ENCODE measurements at regions not wholly inside any gene's neighbourhood (a gene's known extent, or its start where the extent isn't known, plus 50 kb on each side); places are given as distances from the start of the nearest gene placed in this dataset.

DNA sequence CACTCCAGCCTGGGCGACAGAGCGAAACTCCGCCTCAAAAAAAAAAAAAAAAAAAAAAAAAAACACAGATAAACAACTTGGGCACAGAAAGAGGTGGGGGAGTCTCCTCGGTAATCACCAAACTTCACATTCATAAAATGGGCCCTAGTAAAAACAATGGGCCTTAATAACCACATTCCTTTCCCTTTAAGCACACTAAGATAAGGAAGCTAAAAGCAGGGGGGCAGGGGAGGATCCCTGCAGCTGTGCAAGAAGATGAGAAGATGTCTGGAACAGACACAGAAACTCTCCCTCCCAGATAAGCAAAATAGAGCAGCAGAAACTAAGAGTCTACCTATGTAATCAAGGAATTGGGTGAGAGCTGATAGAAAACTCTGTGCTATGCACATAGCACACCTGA lies 111.2 kb upstream of the FAM174A start:
- H3K9ac ChIP-seq (ENCODE audit: low read length): no peak overlapping the region
- H3K36me3 ChIP-seq (ENCODE audit: control insufficient read depth in 1 of 2, insufficient read depth in 2 of 2, low read length in 2 of 2): no peaks in the 10 kb centered on the region
- no peak overlapping the region for H2AFZ ChIP-seq (ENCODE audit: low read depth, low read length, poor library complexity, severe bottlenecking)
- H3K4me1 ChIP-seq (ENCODE audit: control insufficient read depth in 1 of 2, insufficient read depth in 2 of 2, low read length in 2 of 2): peaks cover 6 to 11% of the 10 kb centered on the region in 2 experiments; a peak in 3 of 4 replicates
- no peaks in the 10 kb centered on the region for H4K20me1 ChIP-seq (ENCODE audit: insufficient read depth)
- no peak for DNase-seq (ENCODE audit: low read depth, low spot score)
- intact Hi-C loops (cut with micrococcal nuclease): no loop called here
- TF ChIP-seq FOSL1 (IDR thresholded peaks at IDR 0.05; ENCODE audit: low read depth): no peak
- TF ChIP-seq SIN3A (IDR thresholded peaks at IDR 0.05; ENCODE audit: low read depth): no peak
- no peak for TF ChIP-seq POLR2A (IDR thresholded peaks at IDR 0.05; ENCODE audit: borderline replicate concordance, extremely low read depth, insufficient read depth, insufficient read length)
- TF ChIP-seq SRF (IDR thresholded peaks at IDR 0.05; ENCODE audit: low read depth): no peak
- TF ChIP-seq RAD21 (IDR thresholded peaks at IDR 0.05; ENCODE audit: low read depth): no peak
- TF ChIP-seq ZNF274 (IDR thresholded peaks at IDR 0.05; ENCODE audit: low read depth, low read length): no peak
- TF ChIP-seq, protein P1, sequence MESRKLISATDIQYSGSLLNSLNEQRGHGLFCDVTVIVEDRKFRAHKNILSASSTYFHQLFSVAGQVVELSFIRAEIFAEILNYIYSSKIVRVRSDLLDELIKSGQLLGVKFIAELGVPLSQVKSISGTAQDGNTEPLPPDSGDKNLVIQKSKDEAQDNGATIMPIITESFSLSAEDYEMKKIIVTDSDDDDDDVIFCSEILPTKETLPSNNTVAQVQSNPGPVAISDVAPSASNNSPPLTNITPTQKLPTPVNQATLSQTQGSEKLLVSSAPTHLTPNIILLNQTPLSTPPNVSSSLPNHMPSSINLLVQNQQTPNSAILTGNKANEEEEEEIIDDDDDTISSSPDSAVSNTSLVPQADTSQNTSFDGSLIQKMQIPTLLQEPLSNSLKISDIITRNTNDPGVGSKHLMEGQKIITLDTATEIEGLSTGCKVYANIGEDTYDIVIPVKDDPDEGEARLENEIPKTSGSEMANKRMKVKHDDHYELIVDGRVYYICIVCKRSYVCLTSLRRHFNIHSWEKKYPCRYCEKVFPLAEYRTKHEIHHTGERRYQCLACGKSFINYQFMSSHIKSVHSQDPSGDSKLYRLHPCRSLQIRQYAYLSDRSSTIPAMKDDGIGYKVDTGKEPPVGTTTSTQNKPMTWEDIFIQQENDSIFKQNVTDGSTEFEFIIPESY (IDR thresholded peaks at IDR 0.05; ENCODE audit: extremely low read depth, insufficient replicate concordance, low read length): no peak
- TF ChIP-seq, protein P2, sequence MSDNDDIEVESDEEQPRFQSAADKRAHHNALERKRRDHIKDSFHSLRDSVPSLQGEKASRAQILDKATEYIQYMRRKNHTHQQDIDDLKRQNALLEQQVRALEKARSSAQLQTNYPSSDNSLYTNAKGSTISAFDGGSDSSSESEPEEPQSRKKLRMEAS (IDR thresholded peaks at IDR 0.05): no peak
- no peak for TF ChIP-seq CEBPB (IDR thresholded peaks at IDR 0.05; ENCODE audit: low read depth)
- no peak for TF ChIP-seq YY1 (IDR thresholded peaks at IDR 0.05; ENCODE audit: extremely low read depth, insufficient replicate concordance, low read depth, low read length)
- TF ChIP-seq POLR2AphosphoS5 (IDR thresholded peaks at IDR 0.05; ENCODE audit: low read depth, low read length): no peak
- TF ChIP-seq EGR1 (IDR thresholded peaks at IDR 0.05; ENCODE audit: low read depth): no peak
- TF ChIP-seq ELF1 (IDR thresholded peaks at IDR 0.05; ENCODE audit: borderline replicate concordance, low read depth): no peak
- TF ChIP-seq SP1 (IDR thresholded peaks at IDR 0.05; ENCODE audit: low read depth): no peak
- TF ChIP-seq ZFX (IDR thresholded peaks at IDR 0.05): no peak
- TF ChIP-seq, protein P3, sequence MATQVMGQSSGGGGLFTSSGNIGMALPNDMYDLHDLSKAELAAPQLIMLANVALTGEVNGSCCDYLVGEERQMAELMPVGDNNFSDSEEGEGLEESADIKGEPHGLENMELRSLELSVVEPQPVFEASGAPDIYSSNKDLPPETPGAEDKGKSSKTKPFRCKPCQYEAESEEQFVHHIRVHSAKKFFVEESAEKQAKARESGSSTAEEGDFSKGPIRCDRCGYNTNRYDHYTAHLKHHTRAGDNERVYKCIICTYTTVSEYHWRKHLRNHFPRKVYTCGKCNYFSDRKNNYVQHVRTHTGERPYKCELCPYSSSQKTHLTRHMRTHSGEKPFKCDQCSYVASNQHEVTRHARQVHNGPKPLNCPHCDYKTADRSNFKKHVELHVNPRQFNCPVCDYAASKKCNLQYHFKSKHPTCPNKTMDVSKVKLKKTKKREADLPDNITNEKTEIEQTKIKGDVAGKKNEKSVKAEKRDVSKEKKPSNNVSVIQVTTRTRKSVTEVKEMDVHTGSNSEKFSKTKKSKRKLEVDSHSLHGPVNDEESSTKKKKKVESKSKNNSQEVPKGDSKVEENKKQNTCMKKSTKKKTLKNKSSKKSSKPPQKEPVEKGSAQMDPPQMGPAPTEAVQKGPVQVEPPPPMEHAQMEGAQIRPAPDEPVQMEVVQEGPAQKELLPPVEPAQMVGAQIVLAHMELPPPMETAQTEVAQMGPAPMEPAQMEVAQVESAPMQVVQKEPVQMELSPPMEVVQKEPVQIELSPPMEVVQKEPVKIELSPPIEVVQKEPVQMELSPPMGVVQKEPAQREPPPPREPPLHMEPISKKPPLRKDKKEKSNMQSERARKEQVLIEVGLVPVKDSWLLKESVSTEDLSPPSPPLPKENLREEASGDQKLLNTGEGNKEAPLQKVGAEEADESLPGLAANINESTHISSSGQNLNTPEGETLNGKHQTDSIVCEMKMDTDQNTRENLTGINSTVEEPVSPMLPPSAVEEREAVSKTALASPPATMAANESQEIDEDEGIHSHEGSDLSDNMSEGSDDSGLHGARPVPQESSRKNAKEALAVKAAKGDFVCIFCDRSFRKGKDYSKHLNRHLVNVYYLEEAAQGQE (IDR thresholded peaks at IDR 0.05; ENCODE audit: low read depth): no peak
- no peaks in the 10 kb centered on the region for H3K9me2 ChIP-seq (ENCODE audit: insufficient read depth)
- no peak overlapping the region for H3K4me3 ChIP-seq (replicated peaks in 1 of 2; ENCODE audit: low read depth in 1 of 2, low read length in 2 of 2)
- H3K27me3 ChIP-seq (ENCODE audit: insufficient read depth, low read length): no peaks in the 10 kb centered on the region
- ATAC-seq: no peak
- no peaks in the 10 kb centered on the region for H3K9me3 ChIP-seq (ENCODE audit: control insufficient read depth in 1 of 2, insufficient read depth in 1 of 2, low read depth in 1 of 2, low read length in 2 of 2)
- CTCF ChIA-PET: interaction anchor here (1.5 kb wide), 1 partner anchor 18 kb away, joined by 4 read pairs; no protein-coding TSS in a partner anchor
- H3K27ac ChIP-seq (ENCODE audit: low read depth, low read length): no peak overlapping the region
- no peak overlapping the region for H3K4me2 ChIP-seq (ENCODE audit: low read length)
- RAD21 ChIA-PET (ENCODE audit: low non-redundant PET in 1 of 2, low total read pairs in 2 of 2, uncharacterized antibody in 2 of 2, unreplicated experiment in 2 of 2): no interaction called here
- POLR2A ChIA-PET: no interaction called here
- no TSS peak for BruUV-seq (replicated peaks)
- H3K79me2 ChIP-seq (ENCODE audit: insufficient read depth, low read length): no peaks in the 10 kb centered on the region
